IMR-90 (cell line): ENCODE measurements at regions not wholly inside any gene's neighbourhood (a gene's known extent, or its start where the extent isn't known, plus 50 kb on each side); places are given as distances from the start of the nearest gene placed in this dataset.

Experiments
- ATAC-seq: fragments of 200-7000 bp; cut with Tn5 transposase; 2 replicates; pipeline ENCODE4 v1.9.1; 2020; ENCODE audit warnings: low read depth, mild to moderate bottlenecking, moderate library complexity
- BruUV-seq: library from RNA; stranded (reverse); fragments of 400-500 nt; replicated peaks from 2 replicates; lab custom pipeline; 2021; lab: Mats Ljungman, UMichigan
- CTCF ChIA-PET: fragments of 300-600 bp; formaldehyde crosslinking; extraction: SDS; loops from one replicate; lab custom pipeline; 2021; ENCODE audit warnings: antibody characterized with exemption; lab: Yijun Ruan, JAX
- POLR2A ChIA-PET: fragments of 300-600 bp; sonication (Branson Sonifier 250); formaldehyde crosslinking; loops from one replicate; lab custom pipeline; 2022; ENCODE audit warnings: antibody characterized with exemption; ENCODE audit not compliant: unreplicated experiment; lab: Charles Lee
- DNase-seq: peaks from one replicate; pipeline ENCODE4 v3.0.0; 2013
- H2AFZ ChIP-seq: replicated peaks from 2 replicates; pipeline ENCODE3; 2013; ENCODE audit warnings: low read length, mild to moderate bottlenecking; ENCODE audit not compliant: poor library complexity
- H2AK5ac ChIP-seq: 2 replicates; pipeline ENCODE4 v1.6.1; 2013; ENCODE audit warnings: low read depth, low read length, inconsistent platforms
- H2AK9ac ChIP-seq: replicated peaks from 2 replicates; pipeline ENCODE3; 2013; ENCODE audit warnings: mild to moderate bottlenecking, low read depth, low read length, moderate library complexity; ENCODE audit not compliant: poor library complexity
- H2BK120ac ChIP-seq: 2 replicates; pipeline ENCODE4 v1.6.1; 2013; ENCODE audit warnings: low read depth, low read length, inconsistent platforms
- H2BK15ac ChIP-seq: 3 replicates; pipeline ENCODE4 v1.6.1; 2013; ENCODE audit warnings: low read depth, low read length, inconsistent platforms
- H2BK20ac ChIP-seq: 2 replicates; pipeline ENCODE4 v1.6.1; 2013; ENCODE audit warnings: low read depth, mild to moderate bottlenecking, inconsistent platforms, low read length, moderate library complexity
- H2BK5ac ChIP-seq: 2 replicates; pipeline ENCODE4 v1.6.1; 2013; ENCODE audit warnings: mild to moderate bottlenecking, low read depth, low read length, inconsistent platforms; ENCODE audit not compliant: poor library complexity, severe bottlenecking
- H3K14ac ChIP-seq: replicated peaks from 2 replicates; pipeline ENCODE4 v1.6.1; 2013; ENCODE audit warnings: low read depth, low read length, inconsistent platforms
- H3K18ac ChIP-seq: 2 replicates; pipeline ENCODE4 v1.6.1; 2013; ENCODE audit warnings: low read depth, low read length, control low read depth
- H3K23ac ChIP-seq: 2 replicates; pipeline ENCODE4 v1.6.1; 2013; ENCODE audit warnings: low read depth, low read length, inconsistent platforms
- H3K27ac ChIP-seq: 2 replicates; pipeline ENCODE4 v1.5.1; 2013; ENCODE audit warnings: mild to moderate bottlenecking, control low read depth, low read length; ENCODE audit not compliant: insufficient read depth
- H3K27me3 ChIP-seq: 2 replicates; pipeline ENCODE4 v1.6.1; 2013; ENCODE audit warnings: low read length; ENCODE audit not compliant: control insufficient read depth, insufficient read depth
- H3K36me3 ChIP-seq: 2 replicates; pipeline ENCODE4 v1.6.1; 2013; ENCODE audit warnings: low read length, mixed read lengths; ENCODE audit not compliant: control insufficient read depth, insufficient read depth
- H3K4ac ChIP-seq: 2 replicates; pipeline ENCODE4 v1.6.1; 2013; ENCODE audit warnings: low read depth, low read length, inconsistent platforms
- H3K4me1 ChIP-seq: 2 replicates; pipeline ENCODE4 v1.6.1; 2013; ENCODE audit warnings: low read length, mixed read lengths; ENCODE audit not compliant: control insufficient read depth, insufficient read depth
- H3K4me2 ChIP-seq: 2 replicates; pipeline ENCODE4 v1.6.1; 2013; ENCODE audit warnings: low read depth, mild to moderate bottlenecking, control low read depth, low read length, moderate library complexity
- H3K4me3 ChIP-seq: 2 replicates; pipeline ENCODE4 v1.5.1; 2013; ENCODE audit warnings: low read depth, mild to moderate bottlenecking, control low read depth, low read length, moderate library complexity; ENCODE audit not compliant: insufficient read depth
- H3K56ac ChIP-seq: 2 replicates; pipeline ENCODE4 v1.6.1; 2013; ENCODE audit warnings: low read length, inconsistent platforms; ENCODE audit not compliant: insufficient read depth; ENCODE audit errors: extremely low read depth
- H3K79me1 ChIP-seq, 2 experiments: 2 replicates each; pipeline ENCODE4 v1.6.1; 2013; ENCODE audit warnings: low read length in 2 of 2, inconsistent platforms in 1 of 2, low read depth in 1 of 2
- H3K9ac ChIP-seq: 2 replicates; pipeline ENCODE4 v1.6.1; 2013; ENCODE audit warnings: low read depth, low read length, control low read depth
- H3K9me1 ChIP-seq: 2 replicates; pipeline ENCODE4 v1.6.1; 2013; ENCODE audit warnings: low read length, inconsistent platforms; ENCODE audit not compliant: insufficient read depth
- H3K9me3 ChIP-seq: 2 replicates; pipeline ENCODE4 v1.6.1; 2013; ENCODE audit warnings: low read length; ENCODE audit not compliant: control insufficient read depth, insufficient read depth
- H4K20me1 ChIP-seq: 2 replicates; pipeline ENCODE4 v1.6.1; 2013; ENCODE audit warnings: low read length, inconsistent platforms; ENCODE audit not compliant: insufficient read depth
- H4K5ac ChIP-seq: 2 replicates; pipeline ENCODE4 v1.6.1; 2013; ENCODE audit warnings: mild to moderate bottlenecking, low read depth, low read length, control low read depth
- H4K8ac ChIP-seq, 2 experiments: 2 replicates each; pipeline ENCODE4 v1.6.1; 2013; ENCODE audit warnings: low read depth in 2 of 2, low read length in 2 of 2, control low read depth in 1 of 2, inconsistent platforms in 1 of 2
- H4K91ac ChIP-seq: 2 replicates; pipeline ENCODE4 v1.6.1; 2013; ENCODE audit warnings: low read depth, low read length, inconsistent platforms; ENCODE audit not compliant: insufficient read depth
- FOS ChIP-seq: fragments of 150-350 bp; IDR thresholded peaks from 2 replicates; pipeline ENCODE4 v1.6.1; 2016; ENCODE audit warnings: low read depth, low read length
- WGBS, 2 experiments: methylation state at CpG; one replicate each; pipeline versions ENCODE4 v1.1.5 to v1.1.7; 2013; ENCODE audit warnings: missing lambda C conversion rate in 2 of 2; ENCODE audit not compliant: insufficient read length in 1 of 2; ENCODE audit errors: extremely low coverage in 2 of 2; 5-methylcytosine and 5-hydroxymethylcytosine counted together
- dilution Hi-C: fragments of 300-500 bp; cut with HindIII; formaldehyde crosslinking; loops from one replicate; pipeline ENCODE4 v1.14.3; 2018; ENCODE audit warnings: low sequenced_read_pairs; ENCODE audit not compliant: unreplicated experiment
- in situ Hi-C: fragments of 300-500 bp; cut with MboI; formaldehyde crosslinking; loops from 3 replicates; pipeline ENCODE4 v1.14.3; 2019; ENCODE audit warnings: low sequenced_read_pairs, inconsistent platforms, mixed read lengths
- intact Hi-C: fragments of 100-400 bp; cut with micrococcal nuclease; formaldehyde crosslinking; loops from 2 replicates; pipeline ENCODE4 v1.10.0; 2022

DNA sequence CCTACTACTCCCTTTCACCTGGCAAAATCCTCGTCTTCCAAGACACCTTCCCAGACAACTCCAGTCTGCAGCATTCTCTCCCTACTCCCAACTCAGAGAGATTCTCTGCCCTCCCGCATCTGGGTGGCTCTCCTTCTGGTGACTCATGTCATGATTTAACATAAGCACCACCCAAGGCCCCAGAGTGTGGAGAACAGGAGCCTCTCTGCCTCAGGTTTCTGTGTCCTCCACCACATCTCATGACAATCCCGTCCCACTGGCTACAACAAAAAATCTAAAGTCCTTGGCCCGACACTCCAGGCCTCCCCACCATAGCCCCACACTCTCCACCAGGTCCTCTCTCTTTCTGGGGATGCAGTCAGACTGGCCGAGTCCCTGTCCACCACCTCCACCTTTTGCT lies 197.1 kb downstream of the BCL11A start:
- BruUV-seq = no TSS peak
- dilution Hi-C loops = no loop called here
- Histone ChIP-seq H3K18ac (no peak overlapping the region), H3K14ac (no peak overlapping the region), H3K23ac (no peak overlapping the region), H2AK5ac (no peak overlapping the region), H4K5ac (no peak overlapping the region), H3K27me3 (no peaks in the 10 kb centered on the region), H3K9ac (no peak overlapping the region), H2BK120ac (no peak overlapping the region), H2BK5ac (no peak overlapping the region), H2BK15ac (no peak overlapping the region), H2AK9ac (no peak overlapping the region), H3K79me1 (no peaks in the 10 kb centered on the region), H3K4me2 (no peak overlapping the region), H3K36me3 (no peaks in the 10 kb centered on the region), H3K4me3 (no peak overlapping the region), H3K56ac (no peak overlapping the region), H2BK20ac (no peak overlapping the region), H3K4me1 (no peaks in the 10 kb centered on the region), H4K8ac (no peak overlapping the region), H2AFZ (no peak overlapping the region), H3K9me1 (no peaks in the 10 kb centered on the region), H4K20me1 (no peaks in the 10 kb centered on the region), H3K27ac (no peak overlapping the region), H3K4ac (no peak overlapping the region), H4K91ac (no peak overlapping the region), H3K9me3 (no peaks in the 10 kb centered on the region)
- 86% methylated on average over 3 of the region's 5 CpGs; no CpG with 5 or more reads in 1 of the 2 experiments for WGBS, 2 experiments
- ChIA-PET CTCF (interaction anchor here (0.7 kb wide), 1 partner anchor 165 kb away, joined by 3 read pairs; no protein-coding TSS in a partner anchor), POLR2A (no interaction called here)
- no peak for DNase-seq
- intact Hi-C loops = no loop called here
- no peak for ATAC-seq
- in situ Hi-C loops = no loop called here
- TF ChIP-seq FOS = no peak
